Fibroblast of lung (primary cell): ENCODE measurements at regions not wholly inside any gene's neighbourhood (a gene's known extent, or its start where the extent isn't known, plus 50 kb on each side); places are given as distances from the start of the nearest gene placed in this dataset.
A peak's percentile ranks its signal among the peaks of the same experiment; 100 is the strongest.

Source experiments
- DNase-seq, 2 donors: peaks; one replicate each; pipeline versions ENCODE4 v3.0.0 to v3.0.0-alpha.2; 2010; ENCODE audit warnings: low read depth in 2 of 2
- H2AFZ ChIP-seq: 2 replicates; pipeline ENCODE4 v1.5.1; 2012; ENCODE audit warnings: low read length, control low read depth, inconsistent platforms
- H3K27ac ChIP-seq: 2 replicates; pipeline ENCODE4 v1.5.1; 2011; ENCODE audit warnings: low read length, control low read depth; ENCODE audit not compliant: insufficient read depth
- H3K27me3 ChIP-seq: 2 replicates; pipeline ENCODE4 v1.5.1; 2011; ENCODE audit warnings: mild to moderate bottlenecking, low read length; ENCODE audit not compliant: control insufficient read depth, insufficient read depth
- H3K36me3 ChIP-seq: 2 replicates; pipeline ENCODE4 v1.5.1; 2011; ENCODE audit warnings: low read length; ENCODE audit not compliant: control insufficient read depth, insufficient read depth
- H3K4me1 ChIP-seq: 2 replicates; pipeline ENCODE4 v1.5.1; 2011; ENCODE audit warnings: low read length; ENCODE audit not compliant: control insufficient read depth, insufficient read depth; ENCODE audit errors: extremely low read depth
- H3K4me2 ChIP-seq: 2 replicates; pipeline ENCODE4 v1.5.1; 2011; ENCODE audit warnings: low read length, control low read depth; ENCODE audit not compliant: insufficient read depth; ENCODE audit errors: extremely low read depth
- H3K4me3 ChIP-seq, 4 experiments: fragments of 200-600 bp in 1 of 4; sonication (generic) in 1 of 4; replicated peaks in 1 of 4; 2 replicates each; pipeline ENCODE4 v1.5.1; 2011 to 2016; ENCODE audit warnings: low read length in 4 of 4, low read depth in 3 of 4, mild to moderate bottlenecking in 3 of 4, control low read depth in 2 of 4, inconsistent platforms in 1 of 4, mixed read lengths in 1 of 4; ENCODE audit not compliant: insufficient read depth in 1 of 4; ENCODE audit errors: control extremely low read depth in 1 of 4
- H3K79me2 ChIP-seq: 2 replicates; pipeline ENCODE4 v1.5.1; 2012; ENCODE audit warnings: mild to moderate bottlenecking, low read length, inconsistent platforms; ENCODE audit not compliant: control insufficient read depth, insufficient read depth
- H3K9ac ChIP-seq: 2 replicates; pipeline ENCODE4 v1.5.1; 2011; ENCODE audit warnings: mild to moderate bottlenecking, low read length, control low read depth; ENCODE audit not compliant: insufficient read depth
- H3K9me3 ChIP-seq: 2 replicates; pipeline ENCODE4 v1.5.1; 2012; ENCODE audit warnings: low read depth, low read length; ENCODE audit not compliant: control insufficient read depth, insufficient read depth
- H4K20me1 ChIP-seq: 2 replicates; pipeline ENCODE4 v1.5.1; 2011; ENCODE audit warnings: low read length; ENCODE audit not compliant: control insufficient read depth, insufficient read depth; ENCODE audit errors: extremely low read depth
- EZH2 ChIP-seq: IDR thresholded peaks from 2 replicates; pipeline ENCODE4 v1.5.1; 2012; ENCODE audit warnings: low read length, control low read depth, mild to moderate bottlenecking; ENCODE audit errors: missing control alignments
- TF ChIP-seq, protein P1 (sequence below), 2 donors: IDR thresholded peaks in 1 of 2; conservative IDR thresholded peaks in 1 of 2; 1 replicate in 1 of 2; 2 replicates in 1 of 2; pipeline ENCODE4 v1.5.1; 2011 to 2012; ENCODE audit warnings: low read length in 2 of 2, control low read depth in 1 of 2, inconsistent platforms in 1 of 2, low read depth in 1 of 2, mild to moderate bottlenecking in 1 of 2

DNA sequence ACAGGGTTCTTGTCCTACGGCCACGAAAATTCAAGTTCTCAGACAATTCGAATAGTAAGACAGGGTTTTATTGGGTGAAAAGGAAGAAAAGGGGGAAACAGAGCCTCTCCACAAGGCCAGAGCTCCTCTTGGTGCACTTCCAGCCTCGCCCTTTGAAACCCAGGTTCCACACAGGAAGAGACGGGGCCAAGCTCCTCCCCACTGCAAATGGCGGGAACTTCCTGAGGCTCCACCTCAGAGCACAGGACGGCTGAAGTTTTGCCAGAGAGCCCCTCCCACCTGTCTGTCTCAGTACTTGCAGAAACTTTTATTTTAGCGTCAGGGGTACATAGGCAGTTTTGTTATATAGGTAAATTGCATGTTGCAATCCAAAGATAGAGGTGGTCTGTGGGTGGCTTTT, 165.7 kb upstream of the CDH8 start:
- H2AFZ ChIP-seq, result no peak overlapping the region
- no peaks in the 10 kb centered on the region for H3K9me3 ChIP-seq
- no peaks in the 10 kb centered on the region for H4K20me1 ChIP-seq
- no peaks in the 10 kb centered on the region for H3K27me3 ChIP-seq
- H3K27ac ChIP-seq, result no peak overlapping the region
- no peaks in the 10 kb centered on the region for H3K36me3 ChIP-seq
- no peak overlapping the region for H3K4me2 ChIP-seq
- no peak overlapping the region for H3K4me3 ChIP-seq
- no peaks in the 10 kb centered on the region for H3K79me2 ChIP-seq
- no peak for TF ChIP-seq EZH2
- TF ChIP-seq, protein P1, sequence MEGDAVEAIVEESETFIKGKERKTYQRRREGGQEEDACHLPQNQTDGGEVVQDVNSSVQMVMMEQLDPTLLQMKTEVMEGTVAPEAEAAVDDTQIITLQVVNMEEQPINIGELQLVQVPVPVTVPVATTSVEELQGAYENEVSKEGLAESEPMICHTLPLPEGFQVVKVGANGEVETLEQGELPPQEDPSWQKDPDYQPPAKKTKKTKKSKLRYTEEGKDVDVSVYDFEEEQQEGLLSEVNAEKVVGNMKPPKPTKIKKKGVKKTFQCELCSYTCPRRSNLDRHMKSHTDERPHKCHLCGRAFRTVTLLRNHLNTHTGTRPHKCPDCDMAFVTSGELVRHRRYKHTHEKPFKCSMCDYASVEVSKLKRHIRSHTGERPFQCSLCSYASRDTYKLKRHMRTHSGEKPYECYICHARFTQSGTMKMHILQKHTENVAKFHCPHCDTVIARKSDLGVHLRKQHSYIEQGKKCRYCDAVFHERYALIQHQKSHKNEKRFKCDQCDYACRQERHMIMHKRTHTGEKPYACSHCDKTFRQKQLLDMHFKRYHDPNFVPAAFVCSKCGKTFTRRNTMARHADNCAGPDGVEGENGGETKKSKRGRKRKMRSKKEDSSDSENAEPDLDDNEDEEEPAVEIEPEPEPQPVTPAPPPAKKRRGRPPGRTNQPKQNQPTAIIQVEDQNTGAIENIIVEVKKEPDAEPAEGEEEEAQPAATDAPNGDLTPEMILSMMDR (conservative IDR thresholded peaks at IDR 0.05 in 1 of 2, IDR thresholded peaks at IDR 0.05 in 1 of 2; ENCODE audit: low read depth in 1 of 2, low read length in 2 of 2), result no peak
- H3K4me1 ChIP-seq, result no peaks in the 10 kb centered on the region
- no peak overlapping the region for H3K9ac ChIP-seq
- DNase-seq, result no peak

- H3K27ac ChIP-seq, result no peak overlapping the region
Measured at GRCh38 chr16:62194828-62195227, 158.6 kb upstream of the CDH8 start.

DNA sequence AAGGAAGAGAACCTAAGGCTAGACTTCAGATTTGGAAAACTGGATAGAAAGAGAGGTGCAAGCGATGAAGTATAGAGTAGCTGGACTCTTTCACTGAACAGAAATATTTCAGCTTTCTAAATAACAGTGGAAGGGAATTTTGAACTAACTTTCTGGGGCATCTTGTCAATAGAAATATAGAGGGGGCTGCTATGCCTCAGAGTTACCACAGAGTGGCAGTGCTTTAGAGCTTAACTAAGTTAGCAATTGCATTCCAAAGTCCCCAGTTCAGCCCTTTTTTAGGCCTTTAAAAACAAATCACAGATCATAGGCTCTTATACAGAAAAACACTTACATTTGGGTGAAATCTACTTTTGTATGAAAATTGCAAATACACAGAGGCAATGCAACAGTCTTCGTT, 154.2 kb upstream of the CDH8 start:
- Histone ChIP-seq H2AFZ (no peak overlapping the region), H3K9me3 (no peaks in the 10 kb centered on the region), H3K27me3 (no peaks in the 10 kb centered on the region), H3K4me3 (no peak overlapping the region), H3K9ac (no peak overlapping the region), H3K4me1 (no peaks in the 10 kb centered on the region), H3K4me2 (no peak overlapping the region), H3K79me2 (no peaks in the 10 kb centered on the region), H3K27ac (no peak overlapping the region), H4K20me1 (no peaks in the 10 kb centered on the region), H3K36me3 (no peaks in the 10 kb centered on the region)
- peak in 1 of 2 donors; percentile 8 for DNase-seq
- TF ChIP-seq, protein P1 (conservative IDR thresholded peaks at IDR 0.05 in 1 of 2, IDR thresholded peaks at IDR 0.05 in 1 of 2; ENCODE audit: low read depth in 1 of 2, low read length in 2 of 2), result no peak
- no peak for TF ChIP-seq EZH2

More at GRCh38 chr16:62194828-62195227, 158.6 kb upstream of the CDH8 start:
- DNase-seq, result no peak
- Histone ChIP-seq H3K4me1 (no peaks in the 10 kb centered on the region), H3K79me2 (no peaks in the 10 kb centered on the region), H3K36me3 (no peaks in the 10 kb centered on the region), H3K9me3 (no peaks in the 10 kb centered on the region), H3K27me3 (no peaks in the 10 kb centered on the region), H3K9ac (no peak overlapping the region), H4K20me1 (no peaks in the 10 kb centered on the region), H3K4me3 (no peak overlapping the region), H3K4me2 (no peak overlapping the region), H2AFZ (no peak overlapping the region)
- TF ChIP-seq EZH2, result no peak
- TF ChIP-seq, protein P1 (conservative IDR thresholded peaks at IDR 0.05 in 1 of 2, IDR thresholded peaks at IDR 0.05 in 1 of 2; ENCODE audit: low read depth in 1 of 2, low read length in 2 of 2), result no peak
